Panc1 (cell line): ENCODE measurements at regions not wholly inside any gene's neighbourhood (a gene's known extent, or its start where the extent isn't known, plus 50 kb on each side); places are given as distances from the start of the nearest gene placed in this dataset.

Experiments
- CTCF ChIP-seq: fragments of 450-650 bp; IDR thresholded peaks from 2 replicates; pipeline ENCODE4 v1.5.1; 2017; ENCODE audit warnings: mild to moderate bottlenecking
- POLR2AphosphoS5 ChIP-seq: IDR thresholded peaks from 2 replicates; pipeline ENCODE4 v1.6.1; 2012; ENCODE audit warnings: mild to moderate bottlenecking, low read depth, low read length, moderate library complexity
- TCF7L2 ChIP-seq: IDR thresholded peaks from 2 replicates; pipeline ENCODE4 v1.6.1; 2011; ENCODE audit warnings: mild to moderate bottlenecking, low read depth, low read length, inconsistent platforms

DNA sequence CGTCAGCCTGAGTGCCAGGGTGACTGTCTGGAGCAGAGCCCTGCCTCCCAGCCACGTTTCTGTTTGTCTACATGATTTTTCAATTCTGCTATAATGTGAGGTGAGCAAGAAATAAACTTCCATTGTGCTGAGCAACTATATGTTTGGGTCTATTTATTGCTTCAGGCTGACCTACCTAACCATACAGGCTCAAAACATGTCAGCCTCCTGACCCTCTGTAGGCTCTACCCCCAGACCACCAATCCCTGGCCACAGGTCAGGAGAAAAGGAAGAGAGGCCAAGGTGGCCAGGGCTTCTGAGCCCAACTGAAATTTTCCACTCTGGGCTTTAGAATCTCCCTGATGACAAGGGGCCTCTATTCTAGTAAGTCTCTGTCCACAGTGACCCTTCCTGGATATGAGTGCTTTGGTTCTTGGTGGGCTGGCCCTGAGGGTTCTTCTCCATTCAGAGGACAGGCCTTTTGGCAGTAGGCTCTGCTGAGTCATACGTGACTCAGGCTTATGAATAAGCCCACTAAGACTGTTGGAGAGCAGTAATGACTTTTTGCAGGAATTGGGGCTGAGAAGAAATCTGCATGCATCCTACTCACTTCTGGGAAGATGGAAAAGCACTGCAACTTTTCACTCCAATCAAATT, 117.2 kb upstream of the TBCA start:
- TF ChIP-seq TCF7L2 = no peak
- TF ChIP-seq CTCF = no peak
- TF ChIP-seq POLR2AphosphoS5 = no peak; the same call in 1 of the 2 replicates
